Glutamatergic neuron (in vitro differentiated cells): ENCODE measurements at regions not wholly inside any gene's neighbourhood (a gene's known extent, or its start where the extent isn't known, plus 50 kb on each side); places are given as distances from the start of the nearest gene placed in this dataset.

Source experiments
- DNase-seq: peaks from one replicate; pipeline ENCODE4 v3.0.0; 2022
- H3K27ac Mint-ChIP-seq: one replicate; pipeline ENCODE4 v1.8.0; 2020; ENCODE audit warnings: mild to moderate bottlenecking, mixed read lengths, inconsistent platforms; ENCODE audit not compliant: unreplicated experiment
- H3K27me3 Mint-ChIP-seq: one replicate; pipeline ENCODE4 v1.8.0; 2020; ENCODE audit warnings: mild to moderate bottlenecking, moderate library complexity, mixed read lengths, inconsistent platforms; ENCODE audit not compliant: unreplicated experiment
- H3K36me3 Mint-ChIP-seq: one replicate; pipeline ENCODE4 v1.8.0; 2020; ENCODE audit warnings: mild to moderate bottlenecking, mixed read lengths, inconsistent platforms; ENCODE audit not compliant: unreplicated experiment
- H3K4me1 Mint-ChIP-seq: one replicate; pipeline ENCODE4 v1.8.0; 2020; ENCODE audit warnings: mild to moderate bottlenecking, low read depth, mixed read lengths, inconsistent platforms; ENCODE audit not compliant: unreplicated experiment
- H3K4me3 Mint-ChIP-seq: one replicate; pipeline ENCODE4 v1.8.0; 2020; ENCODE audit warnings: mild to moderate bottlenecking, mixed read lengths, inconsistent platforms; ENCODE audit not compliant: unreplicated experiment
- H3K9me3 Mint-ChIP-seq: one replicate; pipeline ENCODE4 v1.8.0; 2020; ENCODE audit warnings: mild to moderate bottlenecking, moderate library complexity, mixed read lengths, inconsistent platforms; ENCODE audit not compliant: unreplicated experiment
- CTCF ChIP-seq: fragments of 200-600 bp; sonication (generic); IDR thresholded peaks from one replicate; pipeline ENCODE4 v1.5.0; 2021; ENCODE audit not compliant: partially characterized antibody, unreplicated experiment

DNA sequence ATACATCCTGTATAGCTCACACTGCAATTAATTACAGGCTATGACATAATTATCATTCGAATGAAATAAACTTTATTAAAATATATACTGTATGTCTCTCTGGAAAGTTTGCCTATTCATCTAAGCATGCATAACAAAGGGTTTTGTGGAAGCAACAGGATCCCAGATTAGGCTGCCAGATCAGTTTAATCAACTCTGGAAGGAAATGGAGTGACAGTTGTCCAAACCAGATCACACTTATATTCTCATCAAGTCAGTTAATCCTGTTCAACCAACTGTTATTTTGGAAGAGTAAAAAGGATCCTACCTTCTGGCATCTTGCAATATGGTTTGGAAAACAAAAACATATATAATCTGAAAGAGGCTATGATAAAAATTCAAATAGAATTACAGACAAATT, 312.2 kb downstream of the FAT4 start:
- no peak for DNase-seq
- no peak overlapping the region for H3K4me3 Mint-ChIP-seq
- TF ChIP-seq CTCF = no peak
- no peaks in the 10 kb centered on the region for H3K27me3 Mint-ChIP-seq
- no peaks in the 10 kb centered on the region for H3K4me1 Mint-ChIP-seq
- no peaks in the 10 kb centered on the region for H3K36me3 Mint-ChIP-seq
- no peak overlapping the region for H3K27ac Mint-ChIP-seq
- no peaks in the 10 kb centered on the region for H3K9me3 Mint-ChIP-seq

- no peak overlapping the region for H3K4me3 Mint-ChIP-seq
- no peaks in the 10 kb centered on the region for H3K36me3 Mint-ChIP-seq
- H3K9me3 Mint-ChIP-seq = no peaks in the 10 kb centered on the region
- DNase-seq = no peak
- H3K27me3 Mint-ChIP-seq = peaks cover 3% of the 10 kb centered on the region
- H3K4me1 Mint-ChIP-seq = no peaks in the 10 kb centered on the region
- H3K27ac Mint-ChIP-seq = no peak overlapping the region
- TF ChIP-seq CTCF = no peak
Measured at GRCh38 chr4:125639182-125639621, 324.4 kb downstream of the FAT4 start.

DNA sequence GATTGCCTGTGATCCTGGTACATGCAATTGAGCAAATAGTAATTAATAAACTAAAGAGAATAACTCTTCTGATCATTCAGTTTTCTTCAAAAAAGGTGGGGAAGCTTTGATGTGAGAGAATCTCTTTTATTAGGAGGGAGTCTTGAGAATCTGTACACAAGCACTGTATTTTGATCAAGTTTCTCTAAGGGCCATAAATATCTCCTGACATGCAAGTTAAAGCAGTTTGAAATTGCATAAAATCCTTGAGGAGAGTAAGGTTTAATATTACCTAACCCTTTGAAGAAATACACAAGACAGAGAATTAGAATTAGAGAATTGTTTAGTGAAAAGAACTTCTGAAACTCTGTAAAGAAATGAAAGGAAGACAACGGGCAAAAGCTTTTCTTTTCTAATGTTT, 326.9 kb downstream of the FAT4 start:
- Mint-ChIP-seq H3K27ac (no peak overlapping the region), H3K4me1 (no peaks in the 10 kb centered on the region), H3K27me3 (peaks cover 3% of the 10 kb centered on the region), H3K9me3 (no peaks in the 10 kb centered on the region), H3K36me3 (no peaks in the 10 kb centered on the region), H3K4me3 (no peak overlapping the region)
- no peak for TF ChIP-seq CTCF
- no peak for DNase-seq

DNA sequence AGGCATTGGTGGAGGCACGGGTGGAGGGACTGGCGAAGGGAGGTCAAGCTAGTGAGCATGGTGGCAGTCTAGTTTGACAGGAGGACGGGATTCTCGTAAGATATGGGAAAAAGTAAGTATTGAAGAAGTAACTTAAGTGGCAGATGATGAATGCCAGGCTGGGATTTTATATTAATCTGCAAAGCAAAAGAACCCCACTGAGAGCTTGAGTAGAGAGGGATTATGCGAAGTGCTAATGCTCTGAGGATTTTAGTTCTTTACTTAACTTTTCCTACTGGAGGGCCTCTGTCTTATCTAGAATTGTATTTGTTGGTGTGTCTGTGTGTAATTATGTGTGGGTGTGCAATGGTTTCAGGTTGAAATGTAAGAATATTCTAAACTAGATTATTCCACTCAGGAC, 327.9 kb downstream of the FAT4 start:
- H3K36me3 Mint-ChIP-seq = no peaks in the 10 kb centered on the region
- H3K9me3 Mint-ChIP-seq = no peaks in the 10 kb centered on the region
- no peak overlapping the region for H3K4me3 Mint-ChIP-seq
- DNase-seq = no peak
- no peak overlapping the region for H3K27ac Mint-ChIP-seq
- H3K4me1 Mint-ChIP-seq = no peaks in the 10 kb centered on the region
- H3K27me3 Mint-ChIP-seq = peaks cover 3% of the 10 kb centered on the region
- no peak for TF ChIP-seq CTCF

DNA sequence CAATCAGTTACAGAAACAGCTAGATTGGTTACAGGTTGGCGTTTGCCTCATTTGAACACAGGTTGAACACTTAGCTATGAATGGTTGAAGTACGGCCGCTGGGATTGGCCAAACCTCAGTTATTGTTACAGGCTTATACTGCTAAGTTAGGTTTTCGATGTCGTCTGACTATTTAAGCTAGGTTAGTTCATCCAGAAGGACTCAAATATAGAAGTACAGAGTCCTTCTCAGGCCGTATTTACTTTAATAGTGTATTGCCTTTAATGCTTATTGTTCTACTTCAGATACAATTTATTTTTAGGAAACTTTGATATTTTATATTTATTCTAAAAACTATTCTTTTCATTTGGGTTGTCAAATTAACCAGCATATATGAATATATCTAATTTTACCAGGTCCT, 334.7 kb downstream of the FAT4 start:
- Mint-ChIP-seq H3K27ac (no peak overlapping the region), H3K4me3 (no peak overlapping the region), H3K27me3 (no peaks in the 10 kb centered on the region), H3K9me3 (no peaks in the 10 kb centered on the region), H3K4me1 (no peaks in the 10 kb centered on the region), H3K36me3 (no peaks in the 10 kb centered on the region)
- TF ChIP-seq CTCF = no peak
- no peak for DNase-seq
